NCI-H187 (cell line): ENCODE measurements at regions not wholly inside any gene's neighbourhood (a gene's known extent, or its start where the extent isn't known, plus 50 kb on each side); places are given as distances from the start of the nearest gene placed in this dataset.

Experiments
- DNase-seq, 2 experiments: peaks; one replicate each; lab custom pipeline; 2025; lab: John Stamatoyannopoulos, UW

DNA sequence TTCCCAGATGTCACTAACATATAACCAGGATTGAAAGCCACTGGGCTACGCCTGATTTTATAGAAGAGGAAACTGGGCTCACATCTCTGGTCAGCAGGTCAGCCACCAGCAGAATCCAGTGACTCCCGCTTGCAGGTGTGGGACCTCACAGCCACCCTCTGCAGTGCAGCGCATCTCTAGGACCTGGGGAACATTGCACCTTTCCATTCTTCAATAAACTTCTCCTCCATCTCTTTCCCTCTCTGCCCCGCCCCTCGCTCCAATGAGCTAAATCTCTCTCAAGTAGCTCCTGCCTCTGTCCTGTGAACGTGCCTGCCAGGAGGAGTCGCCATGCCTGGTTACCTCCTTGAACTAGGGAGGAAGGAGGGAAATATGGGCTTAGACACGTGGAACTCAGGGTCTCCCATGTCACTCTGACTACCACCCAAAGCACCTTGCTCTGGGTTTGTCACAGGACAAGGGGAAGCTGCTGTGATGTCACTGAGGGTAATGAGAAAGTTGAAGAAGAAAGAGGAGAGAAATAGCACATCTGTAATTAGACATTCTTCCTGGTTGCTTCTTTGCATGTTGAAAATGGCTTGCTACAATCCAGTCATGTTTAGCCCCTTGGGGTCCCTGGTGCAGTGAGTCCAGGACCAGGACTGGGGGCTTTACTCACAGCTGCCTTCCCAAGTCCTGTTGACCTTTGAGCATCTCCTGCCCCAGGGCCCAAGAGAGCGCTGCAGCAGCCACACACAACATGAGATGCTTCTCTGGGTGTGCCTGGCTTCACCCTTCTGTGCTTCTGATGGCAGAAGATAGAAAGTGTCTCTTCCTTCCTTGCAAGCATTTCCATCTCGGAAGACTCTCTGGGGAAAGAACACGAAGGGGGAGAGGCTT, 469.4 kb downstream of the PREX1 start:
- DNase-seq = no peak

DNA sequence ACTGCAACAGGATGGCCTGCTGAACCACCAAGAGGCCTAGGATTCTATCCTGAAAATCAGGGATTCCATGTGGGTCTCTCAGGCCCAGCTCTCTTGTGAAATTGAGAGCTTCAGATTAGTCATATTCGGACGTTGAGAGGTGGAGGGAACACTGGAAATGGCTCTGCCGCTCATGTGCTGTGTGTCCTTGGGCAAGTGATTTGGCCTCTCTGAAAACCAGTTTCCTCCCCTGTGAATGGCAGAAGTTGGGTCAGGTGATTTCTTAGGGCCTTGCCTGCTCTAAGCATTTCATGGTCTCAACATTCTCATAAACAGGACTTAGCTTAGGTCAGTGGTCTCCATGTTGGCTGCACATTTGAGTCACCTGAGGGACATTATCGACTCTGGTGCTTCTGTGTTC, 470.1 kb downstream of the PREX1 start:
- no peak for DNase-seq

DNA sequence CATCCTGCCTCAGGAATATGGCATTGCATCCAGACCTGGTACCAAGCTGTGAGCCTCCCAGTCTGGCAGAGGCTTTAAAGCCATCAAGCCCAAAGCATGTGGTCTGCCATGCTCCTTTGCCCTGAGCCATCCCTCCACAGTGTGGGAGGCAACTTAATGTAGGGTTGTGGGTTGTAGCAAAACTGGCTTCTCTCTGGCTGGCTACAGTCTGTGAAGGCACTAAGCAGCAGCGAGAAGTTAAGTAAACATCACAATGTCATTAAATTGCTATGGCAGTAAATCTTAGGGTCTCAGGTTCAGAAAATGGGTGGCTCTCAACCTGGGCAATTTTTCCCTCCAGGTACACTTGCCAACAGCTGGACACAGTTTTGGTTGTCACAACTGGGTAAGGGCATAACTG, 472.9 kb downstream of the PREX1 start:
- no peak for DNase-seq

- no peak for DNase-seq
These were observed 473.4 kb downstream of the PREX1 start for GRCh38 chr20:48354320-48354876.

DNA sequence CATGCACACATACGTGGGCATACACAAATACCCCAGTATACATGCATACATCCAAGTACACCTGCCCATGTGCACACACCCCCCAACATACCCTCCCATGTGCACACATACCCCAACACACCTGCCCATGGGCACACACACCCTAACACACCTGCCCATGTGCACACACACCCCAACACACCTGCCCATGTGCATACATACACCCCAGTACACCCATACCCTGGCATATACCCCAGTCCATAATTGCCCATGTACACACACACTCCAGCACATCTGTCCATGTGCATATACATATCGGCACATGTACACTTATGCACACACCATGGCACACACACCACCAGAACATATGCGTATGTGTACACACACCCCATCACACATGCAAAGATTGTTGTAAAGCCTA, 475.2 kb downstream of the PREX1 start:
- no peak for DNase-seq

DNA sequence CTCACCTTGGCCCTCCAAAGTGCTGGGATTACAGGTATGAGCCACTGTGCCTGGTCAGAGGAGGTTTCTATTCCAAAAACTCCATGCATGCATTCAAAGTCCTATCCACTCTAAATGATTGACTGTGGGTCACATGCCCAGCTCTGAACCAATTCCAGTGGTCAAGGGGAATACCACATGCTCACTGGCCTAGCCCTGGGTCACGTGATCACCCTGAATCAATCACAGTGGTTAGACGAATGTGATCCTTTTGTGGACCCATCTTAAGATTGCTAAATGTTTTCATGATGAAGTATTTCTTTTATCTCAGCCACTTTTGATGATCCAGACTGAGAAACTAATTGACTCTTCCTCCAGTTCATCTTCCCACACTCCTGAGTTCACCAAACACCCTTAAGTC, 475.8 kb downstream of the PREX1 start:
- no peak for DNase-seq

GRCh38 chr20:48350313-48350988, 477.3 kb downstream of the PREX1 start:
- DNase-seq = no peak

- DNase-seq = no peak
These were observed 478.1 kb downstream of the PREX1 start for GRCh38 chr20:48349656-48350055.

GRCh38 chr20:48348022-48348421, 479.8 kb downstream of the PREX1 start:
- no peak for DNase-seq

GRCh38 chr20:48342822-48343513, 484.8 kb downstream of the PREX1 start:
- DNase-seq = no peak

DNA sequence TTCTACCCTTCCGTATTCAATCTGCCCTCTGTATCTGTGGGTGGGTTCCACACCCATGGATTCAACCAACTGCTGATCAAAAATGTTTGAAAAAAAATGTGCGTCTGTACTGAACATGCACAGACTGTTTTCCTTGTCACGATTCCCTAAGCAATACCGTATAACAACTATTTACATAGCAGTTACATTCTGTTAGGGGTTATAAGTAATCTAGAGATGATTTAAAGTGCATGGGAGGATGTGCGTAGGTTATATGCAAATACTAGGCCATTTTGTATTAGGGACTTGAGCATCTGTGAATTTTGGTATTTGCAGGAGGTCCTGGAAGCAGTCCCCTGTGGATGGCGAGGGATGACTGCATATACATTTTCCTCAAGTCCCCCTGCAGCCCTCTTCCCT, 486.9 kb downstream of the PREX1 start:
- no peak for DNase-seq

- no peak for DNase-seq
These were observed 487.6 kb downstream of the PREX1 start for GRCh38 chr20:48339986-48340882.

DNA sequence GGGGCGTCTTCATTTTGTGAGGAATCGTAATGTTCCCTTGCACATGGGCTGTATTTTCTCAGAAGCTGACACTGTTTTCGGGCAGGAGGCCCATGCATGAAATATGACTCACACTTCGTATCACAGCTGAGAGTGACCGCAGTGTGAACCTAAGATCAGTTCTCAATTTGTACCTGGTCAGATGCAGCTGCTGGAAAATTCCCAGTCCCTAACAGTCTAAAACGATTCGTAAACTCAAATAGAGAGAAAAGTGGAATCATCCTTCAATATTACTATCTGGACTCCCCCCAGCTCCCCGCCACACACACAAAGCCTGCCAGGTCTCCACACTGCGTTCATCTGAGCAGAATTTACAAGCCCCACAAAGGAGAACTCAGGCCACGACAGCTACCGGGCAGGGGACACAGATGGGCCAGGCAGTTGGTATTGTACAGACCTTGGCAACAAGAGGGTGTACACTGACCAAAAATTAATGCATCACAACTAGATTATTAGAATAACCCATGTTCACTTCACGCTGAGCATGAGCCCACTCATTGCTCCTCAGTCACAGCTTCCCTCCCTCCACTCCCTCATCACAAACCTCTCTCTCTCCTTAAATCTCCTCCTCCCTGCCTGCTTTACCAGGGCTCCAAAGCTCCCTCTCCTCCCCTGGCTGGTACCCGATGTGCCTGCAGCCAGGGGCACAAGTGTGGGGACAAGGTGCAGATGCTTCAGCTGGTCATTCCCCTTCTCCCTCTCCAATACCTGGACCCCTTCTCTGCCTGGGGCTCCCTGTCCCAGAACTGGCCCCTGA, 488.4 kb downstream of the PREX1 start:
- DNase-seq = no peak

DNA sequence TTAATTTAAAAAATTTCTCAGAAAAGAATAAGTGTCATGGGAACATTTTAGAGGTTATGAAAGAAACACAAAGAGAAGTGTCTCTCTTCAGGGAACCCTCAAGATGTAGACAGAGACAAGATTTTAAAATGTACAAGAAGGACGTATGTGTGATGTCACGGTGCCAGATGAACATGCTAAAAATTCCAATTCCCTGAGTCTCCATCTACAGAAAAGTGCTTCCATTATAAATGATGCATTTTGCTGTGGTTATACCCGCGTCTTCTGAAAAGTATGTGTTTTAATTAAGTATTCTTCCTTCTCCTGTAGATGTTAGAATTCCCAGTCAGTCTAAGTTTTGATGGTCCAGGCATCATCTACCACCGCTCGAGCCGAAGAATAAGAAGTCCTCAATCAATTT, 489.1 kb downstream of the PREX1 start:
- no peak for DNase-seq

DNA sequence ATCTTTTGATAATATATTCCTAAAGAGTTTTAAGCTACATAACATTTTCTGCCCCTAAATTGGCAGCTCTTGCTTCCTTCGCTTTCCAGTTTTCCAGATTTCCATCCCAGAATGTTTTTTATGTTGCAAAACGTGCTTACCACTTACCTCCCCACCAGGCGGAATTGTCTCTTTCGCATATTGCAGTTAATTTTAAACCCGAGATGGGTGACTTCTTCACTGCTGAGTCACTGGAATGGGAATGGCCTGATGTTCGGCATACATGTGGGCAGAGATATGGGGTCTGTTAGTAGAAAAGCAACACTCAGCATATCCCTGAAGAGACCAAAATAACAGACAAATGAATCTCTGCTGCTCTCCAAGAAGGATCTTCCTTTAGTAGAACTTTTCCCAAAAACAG, 491.2 kb downstream of the PREX1 start:
- DNase-seq = no peak

DNA sequence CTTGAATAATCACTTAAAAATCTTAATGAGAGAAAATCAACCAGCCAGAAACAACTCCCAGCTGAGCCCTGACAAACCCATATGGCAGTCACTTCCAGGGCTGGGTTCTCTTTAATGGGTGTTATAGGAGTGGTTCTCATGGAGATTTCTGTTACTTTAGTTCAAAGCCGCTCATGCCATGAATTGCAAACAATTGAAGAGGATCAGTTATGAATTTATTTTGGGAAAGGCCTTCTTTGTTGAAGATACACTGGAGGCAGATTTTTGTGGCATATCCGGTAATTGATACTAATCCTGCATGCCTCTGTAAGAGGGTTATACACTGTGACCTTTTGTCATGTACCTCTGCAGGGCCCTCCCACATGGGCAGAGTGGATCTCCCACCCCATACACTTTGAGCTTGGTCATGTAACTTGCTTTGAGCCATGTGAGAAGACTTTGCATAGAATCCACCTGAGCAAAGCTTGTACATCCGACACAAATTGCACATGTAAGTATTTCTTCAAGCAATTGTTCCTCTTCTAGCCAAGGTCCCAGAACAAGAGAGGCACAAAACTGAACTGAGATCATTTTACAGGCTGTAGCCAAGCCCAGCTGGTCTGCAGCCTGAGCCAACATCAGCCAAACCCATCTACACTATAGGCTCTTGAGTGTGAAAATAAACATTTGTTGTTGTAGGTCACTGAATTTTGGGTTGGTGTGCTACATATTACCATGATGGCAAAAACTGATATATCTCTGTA, 492.3 kb downstream of the PREX1 start:
- DNase-seq = no peak

DNA sequence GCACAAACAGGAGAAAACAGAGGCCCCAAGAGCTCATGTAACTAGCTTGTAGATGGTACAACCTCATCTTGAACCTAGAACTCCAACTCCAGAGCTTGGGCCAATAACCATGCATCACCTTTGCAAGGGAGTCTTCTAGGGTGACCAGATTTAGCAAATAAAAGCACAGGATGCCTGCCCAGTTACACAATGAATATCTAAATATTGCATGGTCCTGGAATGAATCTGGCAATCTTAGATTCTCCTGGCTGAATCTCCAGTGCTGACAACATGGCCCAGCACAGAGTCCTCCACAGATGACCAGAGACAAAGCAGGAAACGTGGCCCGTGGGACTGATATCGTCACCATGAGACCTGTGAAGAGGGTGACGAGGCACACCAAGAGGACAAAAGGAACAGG, 494.1 kb downstream of the PREX1 start:
- DNase-seq = no peak

DNA sequence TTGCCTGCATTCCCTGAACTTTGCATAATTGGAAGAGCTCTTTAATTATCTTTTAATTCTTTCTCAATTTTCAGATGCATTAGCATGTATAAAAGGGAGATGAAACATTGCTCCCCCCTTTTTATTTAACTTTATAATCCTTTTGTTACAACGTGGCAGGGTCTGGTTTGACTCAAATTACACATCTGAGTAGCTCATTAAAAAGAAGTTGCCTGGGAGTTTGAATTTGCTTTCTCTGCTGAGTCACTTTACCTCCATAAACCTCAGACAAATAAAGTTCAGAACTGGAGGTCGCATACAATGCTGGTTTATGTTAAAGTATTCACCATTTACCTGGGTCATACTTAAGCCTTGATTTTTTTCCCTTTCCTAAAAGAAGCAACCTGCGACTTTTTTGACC, 495.2 kb downstream of the PREX1 start:
- no peak for DNase-seq

- no peak for DNase-seq
These were observed 496.1 kb downstream of the PREX1 start for GRCh38 chr20:48331518-48332286.
